NB4 (cell line): ENCODE measurements at regions not wholly inside any gene's neighbourhood (a gene's known extent, or its start where the extent isn't known, plus 50 kb on each side); places are given as distances from the start of the nearest gene placed in this dataset.

Experiments used
- POLR2A ChIP-seq: IDR thresholded peaks from 2 replicates; pipeline ENCODE4 v1.6.1; 2011; ENCODE audit warnings: mild to moderate bottlenecking; ENCODE audit not compliant: insufficient read length; ENCODE audit errors: extremely low read depth
- TF ChIP-seq, protein P1 (sequence below): IDR thresholded peaks from one replicate; pipeline ENCODE4 v1.5.1; 2012; ENCODE audit warnings: low read depth, low read length

DNA sequence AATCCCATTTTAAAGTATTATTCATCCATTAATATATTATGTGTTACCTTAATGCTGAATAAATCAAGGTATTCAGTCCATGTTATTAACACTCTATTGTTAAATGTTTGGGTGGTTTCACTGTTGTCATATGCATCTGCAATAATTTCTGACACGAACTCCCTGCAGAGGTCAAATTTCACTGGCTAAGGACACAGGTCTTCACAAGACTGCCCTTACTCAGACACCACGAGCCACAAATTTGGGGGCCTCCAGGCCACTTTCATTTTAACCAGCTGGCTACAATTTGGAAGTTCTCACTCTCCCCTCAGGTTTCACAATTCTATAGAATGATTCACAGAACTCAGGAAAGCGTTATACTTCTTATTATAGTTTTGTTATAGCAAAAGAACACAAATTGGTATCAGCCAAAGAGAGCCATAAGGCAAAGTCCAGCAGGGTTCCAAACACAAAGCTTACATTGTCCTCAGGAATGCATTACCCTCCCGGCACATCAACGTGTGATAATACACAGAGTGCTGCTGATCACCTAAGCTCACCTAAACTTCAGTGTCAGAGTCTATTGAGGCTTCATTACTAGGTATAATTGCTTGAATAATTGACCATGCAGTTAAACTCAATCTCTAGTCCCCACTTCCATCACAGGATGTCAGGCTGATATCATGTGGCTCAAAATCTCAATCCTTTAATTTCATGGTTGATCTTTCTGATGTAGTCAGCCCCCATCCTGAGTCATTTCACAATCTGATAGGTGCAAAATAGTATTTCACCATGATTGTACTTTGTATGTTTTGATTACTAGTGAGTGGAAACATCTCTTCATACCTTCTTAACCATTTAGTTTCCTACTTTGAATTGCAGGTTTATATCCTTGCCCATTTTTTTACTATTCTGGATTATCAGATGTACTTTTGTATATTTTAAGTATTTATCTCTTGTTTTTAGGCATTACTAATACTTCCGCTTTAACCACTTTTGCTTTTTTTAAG lies 441.4 kb upstream of the AGTR1 start:
- TF ChIP-seq, protein P1, sequence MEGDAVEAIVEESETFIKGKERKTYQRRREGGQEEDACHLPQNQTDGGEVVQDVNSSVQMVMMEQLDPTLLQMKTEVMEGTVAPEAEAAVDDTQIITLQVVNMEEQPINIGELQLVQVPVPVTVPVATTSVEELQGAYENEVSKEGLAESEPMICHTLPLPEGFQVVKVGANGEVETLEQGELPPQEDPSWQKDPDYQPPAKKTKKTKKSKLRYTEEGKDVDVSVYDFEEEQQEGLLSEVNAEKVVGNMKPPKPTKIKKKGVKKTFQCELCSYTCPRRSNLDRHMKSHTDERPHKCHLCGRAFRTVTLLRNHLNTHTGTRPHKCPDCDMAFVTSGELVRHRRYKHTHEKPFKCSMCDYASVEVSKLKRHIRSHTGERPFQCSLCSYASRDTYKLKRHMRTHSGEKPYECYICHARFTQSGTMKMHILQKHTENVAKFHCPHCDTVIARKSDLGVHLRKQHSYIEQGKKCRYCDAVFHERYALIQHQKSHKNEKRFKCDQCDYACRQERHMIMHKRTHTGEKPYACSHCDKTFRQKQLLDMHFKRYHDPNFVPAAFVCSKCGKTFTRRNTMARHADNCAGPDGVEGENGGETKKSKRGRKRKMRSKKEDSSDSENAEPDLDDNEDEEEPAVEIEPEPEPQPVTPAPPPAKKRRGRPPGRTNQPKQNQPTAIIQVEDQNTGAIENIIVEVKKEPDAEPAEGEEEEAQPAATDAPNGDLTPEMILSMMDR: no peak
- TF ChIP-seq POLR2A: no peak
